GM18517 (cell line): ENCODE measurements at regions not wholly inside any gene's neighbourhood (a gene's known extent, or its start where the extent isn't known, plus 50 kb on each side); places are given as distances from the start of the nearest gene placed in this dataset.
"Not testable (repeated sequence)": the region's sequence is repeated elsewhere in the genome, so short reads cannot be mapped to it uniquely, and the experiment has no call there.

Experiments
- ATAC-seq: cut with Tn5 transposase; IDR thresholded peaks from one replicate; pipeline ENCODE4 v1.9.1; 2021; ENCODE audit warnings: mild to moderate bottlenecking, moderate library complexity; ENCODE audit not compliant: unreplicated experiment

DNA sequence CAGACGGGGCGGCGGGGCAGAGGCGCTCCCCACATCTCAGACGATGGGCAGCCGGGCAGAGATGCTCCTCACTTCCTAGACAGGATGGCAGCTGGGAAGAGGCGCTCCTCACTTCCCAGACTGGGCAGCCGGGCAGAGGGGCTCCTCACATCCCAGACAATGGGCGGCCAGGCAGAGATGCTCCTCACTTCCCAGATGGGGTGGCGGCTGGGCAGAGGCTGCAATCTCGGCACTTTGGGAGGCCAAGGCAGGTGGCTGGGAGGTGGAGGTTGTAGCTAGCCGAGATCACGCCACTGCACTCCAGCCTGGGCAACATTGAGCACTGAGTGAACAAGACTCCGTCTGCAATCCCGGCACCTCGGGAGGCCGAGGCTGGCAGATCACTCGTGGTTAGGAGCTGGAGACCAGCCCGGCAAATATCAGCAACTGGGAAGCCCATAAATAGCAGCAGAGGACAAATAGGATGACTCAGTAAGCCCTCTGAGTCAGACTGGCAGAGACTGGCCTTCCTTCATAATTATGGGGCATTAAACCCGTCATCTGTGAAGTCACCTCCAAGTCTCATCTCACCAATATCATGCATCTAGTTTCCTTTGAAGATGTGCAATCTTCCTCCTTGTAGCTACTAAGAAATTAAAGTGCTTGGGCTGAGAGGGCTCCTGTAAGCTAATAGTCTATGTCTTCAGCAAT lies 337.3 kb downstream of the GOLGA6L6 start:
- not testable (repeated sequence) for ATAC-seq

DNA sequence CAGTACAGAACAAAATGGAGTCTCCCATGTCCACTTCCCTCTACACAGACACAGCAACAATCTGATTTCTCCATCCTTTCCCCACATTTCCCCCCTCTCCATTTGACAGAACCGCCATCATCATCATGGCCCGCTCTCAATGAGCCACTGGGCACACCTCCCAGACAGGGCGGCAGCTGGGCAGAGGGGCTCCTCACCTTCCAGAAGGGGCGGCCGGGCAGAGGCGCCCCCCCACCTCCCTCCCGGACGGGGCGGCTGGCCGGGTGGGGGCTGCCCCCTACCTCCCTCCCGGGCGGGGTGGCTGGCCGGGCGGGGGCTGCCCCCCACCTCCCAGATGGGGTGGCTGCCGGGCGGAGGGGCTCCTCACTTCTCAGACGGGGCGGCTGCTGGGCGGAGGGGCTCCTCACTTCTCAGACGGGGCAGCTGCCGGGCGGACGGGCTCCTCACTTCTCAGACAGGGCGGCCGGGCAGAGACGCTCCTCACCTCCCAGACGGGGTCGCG lies 337.9 kb downstream of the GOLGA6L6 start:
- ATAC-seq = not testable (repeated sequence)

DNA sequence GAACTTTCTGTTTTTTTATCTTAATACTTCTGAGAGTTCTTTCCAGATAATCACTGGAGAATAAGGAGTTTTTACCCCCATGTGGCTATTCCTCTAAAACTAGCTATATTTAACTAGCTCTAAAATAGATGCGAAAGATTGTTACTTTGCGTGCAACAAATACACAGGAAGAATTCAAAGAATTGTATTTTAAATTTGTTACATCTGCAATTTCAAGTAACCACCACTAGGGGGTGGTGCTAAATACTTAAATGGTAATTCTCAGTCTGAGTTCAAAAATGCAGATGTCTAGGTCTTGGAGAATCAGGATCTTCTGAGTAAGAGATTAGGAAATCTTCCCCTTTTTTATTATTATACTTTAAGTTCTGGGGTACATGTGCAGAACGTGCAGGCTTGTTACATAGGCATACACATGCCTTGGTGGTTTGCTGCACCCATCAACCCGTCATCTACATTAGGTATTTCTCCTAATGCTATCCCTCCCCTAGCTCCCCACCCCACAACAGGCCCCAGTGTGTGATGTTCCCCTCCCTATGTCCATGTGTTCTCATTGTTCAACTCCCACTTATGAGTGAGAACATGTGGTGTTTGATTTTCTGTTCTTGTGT lies 346.9 kb downstream of the GOLGA6L6 start:
- not testable (repeated sequence) for ATAC-seq

DNA sequence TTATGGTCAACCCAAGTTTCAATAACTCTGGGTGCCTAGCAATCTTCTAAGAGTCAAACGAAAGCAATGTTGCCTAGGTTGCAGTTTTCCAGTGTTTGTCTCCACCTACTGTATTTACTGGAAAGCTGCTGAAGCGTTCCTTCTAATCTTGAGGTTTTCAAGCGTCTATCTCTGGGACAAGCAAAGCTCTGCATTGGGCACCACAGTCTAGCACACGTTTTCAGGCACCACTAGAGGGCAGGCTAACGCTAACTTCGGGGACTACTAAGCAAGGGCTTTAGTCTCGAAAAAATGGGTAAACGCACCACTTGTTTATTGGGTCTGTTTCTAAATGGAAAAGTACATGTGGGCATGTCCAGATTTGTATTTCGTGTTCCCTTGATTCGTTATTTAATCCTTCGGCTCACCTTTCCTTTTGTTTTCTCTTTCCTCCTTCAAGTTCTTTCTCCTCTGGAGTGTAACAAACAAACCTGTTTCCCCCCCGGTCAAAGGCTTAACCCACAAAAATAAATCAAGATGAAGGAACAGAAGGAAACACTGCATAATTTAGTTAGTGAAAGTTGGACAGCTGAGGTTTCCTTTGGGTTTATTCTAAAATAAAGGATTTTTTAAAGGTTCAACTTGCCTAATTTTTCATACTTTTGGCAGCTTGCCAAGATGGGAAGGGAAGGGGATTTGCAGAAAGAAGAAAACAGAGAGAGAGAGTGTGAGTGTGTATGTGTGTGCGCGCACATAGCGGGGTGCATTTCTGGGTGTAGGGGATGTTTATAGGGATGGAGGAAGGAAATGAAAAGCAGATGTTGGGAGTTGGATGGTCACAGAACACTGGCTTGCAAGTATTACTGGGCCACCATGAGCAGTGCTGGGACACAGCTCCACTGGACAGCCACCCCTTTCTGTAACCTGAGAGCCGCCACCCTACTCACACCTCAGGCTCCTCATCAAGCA lies 348.3 kb downstream of the GOLGA6L6 start:
- peak; percentile 77 for ATAC-seq

DNA sequence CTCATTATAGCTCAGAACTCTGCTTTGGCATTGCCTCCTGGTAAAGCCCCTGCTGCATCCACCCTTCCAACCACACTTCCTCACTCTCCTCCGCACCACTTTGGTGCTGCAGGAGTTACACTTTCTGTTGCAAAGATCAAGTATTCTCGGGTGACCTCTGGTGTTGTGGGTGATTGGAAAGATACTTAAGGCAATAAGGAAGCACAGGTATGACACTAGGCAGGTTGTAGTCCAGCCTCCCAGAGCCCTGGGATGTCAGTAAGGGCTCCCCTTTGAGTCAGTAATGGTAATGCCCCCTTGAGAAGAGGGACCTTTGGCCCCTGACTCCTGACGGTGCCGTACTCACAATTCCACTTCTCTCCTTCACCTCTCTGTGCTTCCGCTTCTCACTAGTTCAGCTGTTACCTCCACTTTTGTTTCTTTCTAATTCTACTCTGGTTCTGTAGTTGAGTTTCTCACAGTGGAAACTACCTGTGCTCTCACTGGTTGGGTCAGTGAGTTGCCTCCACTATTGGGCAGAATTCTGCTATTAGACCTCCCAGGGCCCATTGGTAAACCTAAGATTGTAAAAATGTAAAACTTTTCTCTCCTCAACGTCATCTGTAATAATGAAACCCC lies 350.0 kb downstream of the GOLGA6L6 start:
- peak; percentile 51 for ATAC-seq

DNA sequence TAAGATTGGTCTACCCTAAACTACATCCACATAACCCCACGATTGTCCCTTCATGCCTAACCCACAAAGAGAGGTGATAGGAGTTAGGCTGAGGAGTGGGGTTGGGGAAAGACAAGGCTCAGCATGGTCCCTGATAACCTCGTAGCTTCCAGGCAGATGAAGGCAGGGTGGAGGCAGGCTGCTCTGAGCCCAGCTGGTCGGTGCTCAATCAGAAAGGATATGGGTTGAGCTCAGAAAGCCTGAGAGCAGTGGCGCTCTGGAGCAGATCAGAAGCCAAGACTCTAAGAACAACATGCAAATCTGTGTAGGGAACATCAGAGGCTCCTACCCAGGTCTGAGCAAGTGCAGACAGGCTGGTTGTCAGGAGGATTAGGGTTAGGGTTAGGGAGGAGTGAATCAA lies 353.0 kb downstream of the GOLGA6L6 start:
- ATAC-seq = not testable (repeated sequence)

DNA sequence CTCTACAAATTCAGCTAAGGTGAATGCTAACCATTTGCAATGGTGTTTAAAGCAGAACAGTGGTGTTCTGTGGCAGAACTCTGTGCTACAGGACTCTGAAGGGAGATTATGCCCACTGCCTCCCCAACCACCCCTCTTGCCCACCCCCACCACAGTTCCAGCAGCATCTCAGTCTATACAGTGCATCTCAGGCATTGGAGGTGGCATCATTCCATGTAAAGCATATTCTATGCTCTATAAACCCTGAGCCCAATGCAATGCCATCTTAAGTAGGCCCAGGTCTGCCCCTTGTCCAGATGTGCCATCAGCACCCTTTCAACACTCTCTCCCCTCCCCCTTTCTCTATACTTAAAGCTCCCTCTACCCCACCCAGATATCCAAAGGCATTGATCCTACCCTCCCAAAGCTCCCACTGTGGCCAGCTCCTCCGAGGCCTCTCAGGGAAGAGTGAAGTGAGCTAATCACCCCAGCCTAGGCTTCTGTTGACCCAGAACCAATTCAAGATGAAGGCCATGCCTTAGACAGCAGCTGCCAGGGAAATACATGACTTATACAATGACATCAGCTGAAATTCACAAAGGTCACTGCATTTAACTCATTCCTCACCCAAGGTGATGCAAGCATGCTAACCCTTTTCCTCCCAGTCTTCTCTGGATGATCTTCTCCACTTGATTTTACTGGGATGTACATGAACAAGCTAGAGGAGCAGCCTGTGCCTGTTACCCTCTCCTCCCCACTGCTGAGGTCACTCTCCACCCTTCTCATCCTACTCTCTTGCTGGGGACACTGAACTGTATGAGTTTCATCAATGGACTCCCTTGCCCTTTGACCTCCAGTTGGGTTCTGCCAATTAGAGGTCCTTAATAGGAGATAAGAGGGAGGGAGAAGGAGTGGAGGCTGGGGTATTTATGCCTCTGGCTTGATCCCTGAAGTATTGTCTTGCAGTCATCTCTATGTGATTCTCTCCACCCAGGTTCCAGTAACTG lies 353.9 kb downstream of the GOLGA6L6 start:
- not testable (repeated sequence) for ATAC-seq

DNA sequence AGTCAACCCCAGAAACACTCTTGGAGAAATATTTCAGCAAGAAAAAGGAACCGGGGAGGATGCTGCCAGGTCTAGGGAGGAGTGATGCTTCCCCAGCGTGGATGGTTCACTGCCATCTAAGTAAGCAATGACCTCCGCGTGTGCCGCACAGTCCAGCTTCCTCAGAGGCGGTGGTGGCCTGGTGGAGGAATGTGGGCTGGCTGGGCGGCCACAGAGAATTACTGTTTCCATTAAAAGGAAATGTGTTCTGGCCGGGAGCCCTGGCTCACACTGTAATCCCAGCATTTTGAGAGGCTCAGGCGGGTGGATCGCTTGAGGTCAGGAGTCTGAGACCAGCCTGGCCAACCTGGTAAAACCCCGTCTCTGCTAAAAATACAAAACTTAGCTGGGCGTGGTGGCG lies 356.7 kb downstream of the GOLGA6L6 start:
- not testable (repeated sequence) for ATAC-seq

DNA sequence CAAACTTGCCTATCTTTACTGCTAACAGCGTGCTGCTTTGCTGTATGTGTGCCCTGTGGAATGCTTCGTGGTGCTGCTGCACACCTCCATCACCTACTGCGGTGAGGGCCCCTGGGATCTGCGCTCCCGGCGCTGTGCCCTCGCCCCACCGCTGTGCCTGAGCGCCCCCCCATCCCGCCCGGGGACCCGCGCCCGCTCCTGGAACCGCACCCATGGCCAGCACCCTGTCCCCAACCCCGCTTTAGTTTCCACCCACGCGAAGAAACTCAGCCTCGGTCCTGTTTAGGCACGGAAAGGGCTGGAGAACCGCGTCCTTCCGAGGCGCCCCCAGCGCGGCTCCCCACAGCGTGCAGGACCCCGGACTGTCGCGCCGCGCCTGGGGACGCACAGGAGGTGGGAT lies 373.4 kb downstream of the GOLGA6L6 start:
- not testable (repeated sequence) for ATAC-seq

DNA sequence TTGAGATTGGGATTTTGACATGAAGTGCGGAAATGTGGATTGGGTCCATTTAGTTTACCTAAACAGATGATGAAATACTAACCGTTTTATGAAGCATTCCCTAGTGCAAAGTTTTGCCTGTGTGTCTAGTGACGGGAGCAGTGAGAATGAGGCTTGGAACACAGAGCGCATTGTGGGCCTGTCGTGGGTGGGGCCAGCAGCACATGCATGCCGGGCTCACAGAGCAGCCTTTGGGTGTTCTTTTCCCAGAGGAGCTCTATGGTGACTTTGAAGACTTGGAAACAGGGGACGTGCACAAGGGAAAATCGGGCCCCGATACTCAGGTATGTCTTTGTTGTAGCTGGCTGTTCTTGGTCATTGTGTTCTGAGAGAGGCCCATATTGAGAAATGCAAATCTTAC lies 388.1 kb downstream of the GOLGA6L6 start:
- ATAC-seq = not testable (repeated sequence)

DNA sequence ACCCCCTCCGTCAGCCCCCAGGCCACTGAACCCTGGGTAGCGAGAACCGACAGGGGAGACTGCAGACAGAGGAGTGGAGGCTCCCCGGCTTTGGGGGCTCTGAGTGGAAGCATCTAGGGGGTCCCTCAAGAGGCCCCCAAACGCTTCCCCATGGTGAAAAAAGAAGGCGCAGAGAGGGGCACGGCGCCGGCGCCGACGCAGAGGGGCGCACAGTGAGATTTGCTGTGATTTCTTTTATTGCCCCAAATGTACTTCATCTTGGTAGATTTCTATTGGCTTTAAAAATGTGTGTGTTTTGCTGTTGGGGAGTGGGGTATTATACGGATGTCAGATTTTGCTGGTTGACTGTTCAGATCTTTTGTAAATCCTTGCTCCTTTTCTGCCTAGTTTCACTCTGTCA lies 392.9 kb downstream of the GOLGA6L6 start:
- not testable (repeated sequence) for ATAC-seq

DNA sequence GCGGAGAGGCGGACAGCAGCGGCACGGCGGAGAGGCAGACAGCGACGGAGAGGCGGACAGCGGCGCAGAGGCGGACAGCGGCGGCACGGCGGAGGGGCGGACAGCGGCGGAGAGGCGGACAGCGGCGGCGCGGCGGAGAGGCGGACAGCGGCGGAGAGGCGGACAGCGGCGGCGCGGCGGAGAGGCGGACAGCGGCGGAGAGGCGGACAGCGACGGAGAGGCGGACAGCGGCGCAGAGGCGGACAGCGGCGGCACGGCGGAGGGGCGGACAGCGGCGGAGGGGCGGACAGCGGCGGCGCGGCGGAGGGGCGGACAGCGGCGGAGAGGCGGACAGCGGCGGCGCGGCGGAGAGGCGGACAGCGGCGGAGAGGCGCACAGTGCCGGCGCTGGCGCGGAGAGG lies 393.6 kb downstream of the GOLGA6L6 start:
- not testable (repeated sequence) for ATAC-seq

DNA sequence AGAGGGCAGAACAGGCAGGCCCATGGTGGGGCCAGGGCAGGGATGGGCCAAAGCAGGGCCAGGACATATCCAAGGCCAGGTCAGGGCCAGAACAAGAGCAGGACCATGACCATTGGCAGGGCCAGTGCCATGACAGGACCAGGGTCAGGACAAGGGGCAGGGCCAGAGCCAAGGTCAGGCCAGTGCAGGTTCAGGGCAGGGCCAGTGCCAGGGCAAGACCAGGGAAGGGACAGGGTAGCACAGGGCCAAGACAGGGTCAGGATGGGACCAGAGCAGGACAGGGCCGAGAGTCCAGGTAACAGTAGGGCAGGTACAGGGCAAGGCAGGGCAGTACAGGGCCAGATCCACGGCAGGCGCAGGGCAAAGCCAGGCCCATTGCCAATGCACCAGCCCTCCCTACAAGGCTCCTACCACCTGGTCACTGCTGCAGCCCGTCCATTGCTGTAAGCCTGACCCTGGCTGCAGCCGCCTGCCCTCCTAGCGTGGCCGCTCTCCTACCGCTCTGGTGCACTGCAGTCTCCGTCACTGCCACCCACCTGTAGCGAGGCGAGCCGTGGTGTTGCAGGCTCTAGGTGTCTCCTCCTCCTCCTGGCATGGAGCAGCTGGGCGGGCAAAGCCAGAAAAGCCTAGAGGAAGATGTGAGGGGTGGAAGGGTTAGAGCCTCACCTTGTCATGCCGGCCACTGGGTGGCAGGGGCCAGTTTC lies 397.1 kb downstream of the GOLGA6L6 start:
- ATAC-seq = not testable (repeated sequence)

DNA sequence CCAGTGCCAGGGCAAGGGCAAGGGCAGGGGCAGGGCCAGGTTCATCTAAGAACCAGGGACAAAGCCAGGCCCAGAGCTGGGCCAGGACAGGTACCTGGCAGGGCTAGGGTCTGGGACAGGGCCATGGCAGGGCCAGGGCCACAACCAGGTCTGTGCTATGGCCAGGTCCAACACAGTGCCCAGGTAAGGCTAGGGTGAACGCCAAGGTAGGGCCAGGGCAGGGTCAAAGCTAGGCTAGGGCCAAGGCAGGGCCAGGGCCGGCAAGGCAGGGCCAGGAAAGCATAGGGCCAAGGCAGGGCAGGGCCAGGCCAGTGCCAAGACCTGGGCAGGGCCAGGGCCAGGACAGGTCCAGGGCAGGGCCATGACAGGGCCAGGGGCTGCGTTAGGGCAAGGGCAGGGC lies 398.7 kb downstream of the GOLGA6L6 start:
- ATAC-seq = not testable (repeated sequence)

DNA sequence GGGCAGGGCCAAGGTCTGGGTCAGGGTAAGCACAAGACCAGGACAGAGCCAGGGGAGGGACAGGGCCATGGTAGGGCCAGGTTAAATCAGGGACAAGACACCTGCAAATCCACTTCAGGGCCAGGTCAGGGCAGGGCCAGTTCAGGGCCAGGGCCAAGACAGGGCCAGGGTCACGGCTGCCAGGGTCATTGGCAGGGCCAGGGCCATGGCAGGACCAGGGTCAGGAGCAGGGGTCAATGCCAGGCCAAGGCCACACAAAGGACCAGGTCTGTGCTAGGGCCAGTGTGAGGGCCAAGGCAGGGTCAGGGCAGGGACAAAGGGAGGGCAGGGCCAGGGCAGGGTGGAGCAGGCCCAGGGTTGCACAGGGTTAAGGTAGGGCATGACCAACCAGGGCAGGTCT lies 399.2 kb downstream of the GOLGA6L6 start:
- not testable (repeated sequence) for ATAC-seq

DNA sequence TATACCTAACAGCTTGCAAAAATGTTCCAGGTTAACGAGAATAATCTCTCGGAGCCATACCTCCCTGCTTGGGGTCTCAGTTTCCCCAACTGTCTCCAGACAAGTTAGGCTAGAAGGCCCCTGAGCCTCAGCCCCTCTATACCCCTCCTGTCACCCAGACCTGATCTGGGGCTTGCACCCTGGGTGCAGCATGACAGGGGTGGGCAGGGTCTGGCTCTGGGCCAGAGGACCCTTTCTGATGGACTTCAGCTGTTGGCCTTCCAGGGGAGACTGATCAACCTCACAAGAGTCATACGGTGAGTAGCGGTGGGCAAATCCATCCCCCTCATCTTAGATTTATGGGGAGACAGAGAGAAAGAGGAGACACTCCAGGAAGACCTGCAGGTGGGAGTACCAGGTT lies 416.9 kb downstream of the GOLGA6L6 start:
- not testable (repeated sequence) for ATAC-seq

DNA sequence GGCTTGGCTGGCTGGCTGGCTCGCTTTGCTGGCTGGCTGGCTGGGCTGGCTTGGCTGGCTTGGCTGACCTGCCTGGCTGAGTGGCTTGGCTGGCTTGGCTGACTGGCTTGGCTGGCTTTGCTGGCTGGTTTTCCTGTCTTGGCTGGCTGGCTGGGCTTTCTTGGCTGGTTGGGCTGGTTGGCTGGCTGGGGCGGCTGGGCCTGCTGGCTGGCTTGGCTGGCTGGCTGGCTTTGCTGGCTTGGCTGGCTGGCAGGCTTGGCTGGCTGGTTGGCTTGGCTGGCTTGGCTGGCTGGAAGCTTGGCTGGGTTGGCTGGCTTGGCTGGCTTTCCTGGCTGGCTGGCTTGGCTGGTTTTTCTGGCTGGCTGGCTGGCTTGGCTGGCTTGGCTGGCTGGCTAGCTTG lies 435.6 kb downstream of the GOLGA6L6 start:
- no peak for ATAC-seq

DNA sequence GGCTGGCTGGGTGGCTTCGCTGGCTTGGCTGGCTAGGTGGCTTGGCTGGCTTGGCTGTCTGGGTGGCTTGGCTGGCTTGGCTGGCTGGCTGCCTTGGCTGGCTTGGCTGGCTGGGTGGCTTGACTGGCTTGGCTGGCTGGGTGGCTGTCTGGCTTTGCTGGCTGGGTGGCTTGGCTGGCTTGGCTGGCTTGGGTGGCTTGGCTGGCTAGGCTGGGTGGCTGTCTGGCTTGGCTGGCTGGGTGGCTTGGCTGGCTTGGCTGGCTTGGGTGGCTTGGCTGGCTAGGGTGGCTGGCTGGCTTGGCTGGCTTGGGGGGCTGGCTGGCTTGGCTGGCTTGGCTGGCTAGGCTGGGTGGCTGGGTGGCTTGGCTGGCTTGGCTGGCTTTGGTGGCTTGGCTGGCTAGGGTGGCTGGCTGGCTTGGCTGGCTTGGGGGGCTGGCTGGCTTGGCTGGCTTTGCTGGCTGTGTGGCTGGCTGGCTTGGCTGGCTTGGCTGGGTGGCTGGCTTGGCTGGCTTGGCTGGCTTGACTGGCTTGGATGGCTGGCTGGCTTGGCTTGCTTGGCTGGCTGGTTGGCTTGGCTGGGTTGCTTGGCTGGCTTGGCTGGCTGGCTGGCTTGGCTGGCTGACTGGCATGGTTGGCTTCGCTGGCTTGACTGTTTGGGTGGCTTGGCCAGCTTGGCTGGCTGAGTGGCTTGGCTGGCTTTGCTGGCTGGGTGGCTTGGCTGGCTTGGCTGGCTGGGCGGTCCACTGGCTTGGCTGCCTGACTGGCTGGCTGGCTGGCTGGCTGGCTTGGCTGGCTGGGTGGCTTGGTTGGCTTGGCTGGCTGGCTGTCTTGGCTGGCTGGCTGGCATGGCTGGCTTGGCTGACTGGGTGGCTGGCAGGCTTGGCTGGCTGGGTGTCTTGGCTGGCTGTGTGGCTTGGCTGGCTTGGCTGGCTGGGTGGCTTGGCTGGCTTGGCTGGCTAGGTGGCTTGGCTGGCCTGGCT lies 436.3 kb downstream of the GOLGA6L6 start:
- not testable (repeated sequence) for ATAC-seq
